ENCODE measurements at regions not wholly inside any gene's neighbourhood (a gene's known extent, or its start where the extent isn't known, plus 50 kb on each side); places are given as distances from the start of the nearest gene placed in this dataset.
A peak's percentile ranks its signal among the peaks of the same experiment; 100 is the strongest.
"Not testable (repeated sequence)": the region's sequence is repeated elsewhere in the genome, so short reads cannot be mapped to it uniquely, and the experiment has no call there.

DNA sequence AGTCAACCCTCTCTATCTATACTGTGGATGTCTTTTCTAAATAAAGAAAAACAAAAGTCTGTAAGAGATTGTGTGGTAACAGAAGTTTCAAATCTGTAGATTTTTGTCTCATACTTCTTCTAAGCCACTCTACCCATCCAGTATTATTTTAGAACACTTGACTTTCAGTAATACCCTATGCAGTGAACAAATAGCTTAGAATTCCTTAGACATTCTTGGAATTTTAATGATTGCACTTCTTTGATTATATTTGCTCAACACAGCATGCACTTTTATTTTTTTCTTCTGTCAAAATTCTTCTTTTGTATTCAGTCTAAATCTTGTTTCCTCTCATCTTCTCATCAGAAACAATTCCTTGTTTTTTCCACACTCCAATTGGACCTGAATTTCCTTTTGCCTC is 1080.2 kb downstream of the SUCLG1 start:
- no peak for DNase-seq (ENCODE audit: low read depth)

DNA sequence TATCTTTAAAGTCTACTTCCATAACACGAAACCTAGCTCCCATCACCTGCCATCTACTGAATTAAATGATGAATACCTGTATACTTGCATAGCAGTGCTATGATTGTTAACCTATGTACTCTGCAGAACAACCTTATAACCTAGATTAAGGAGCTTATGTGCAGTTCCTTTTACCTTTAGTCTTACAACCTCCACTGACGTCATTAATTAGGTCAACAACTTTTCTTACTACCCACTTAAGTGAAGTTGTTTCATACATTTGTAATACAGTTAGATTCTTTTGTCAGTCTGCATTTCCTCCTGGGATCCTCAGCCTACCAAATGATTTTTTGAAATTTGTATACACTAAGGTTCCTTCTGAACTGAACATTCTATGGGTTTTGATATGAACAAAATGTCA is 1082.3 kb downstream of the SUCLG1 start:
- no peak for DNase-seq (ENCODE audit: low read depth)

DNA sequence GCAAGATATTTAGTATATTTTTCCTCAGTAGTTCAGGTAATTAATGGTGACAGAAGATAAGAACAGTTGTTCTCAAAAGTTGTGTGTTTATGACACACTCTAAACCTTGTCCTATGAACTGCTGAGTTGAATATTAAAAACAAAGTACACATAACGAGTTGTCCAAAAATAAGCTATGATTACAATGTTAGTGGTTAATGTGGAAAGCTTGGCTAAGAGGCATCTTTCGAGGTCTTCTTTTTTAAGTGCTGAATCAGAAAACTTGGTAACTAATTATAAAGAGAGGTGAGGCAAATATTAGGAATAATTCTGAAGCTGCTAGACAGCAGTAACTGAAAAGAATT is 1088.7 kb downstream of the SUCLG1 start:
- DNase-seq (ENCODE audit: low read depth): no peak

DNA sequence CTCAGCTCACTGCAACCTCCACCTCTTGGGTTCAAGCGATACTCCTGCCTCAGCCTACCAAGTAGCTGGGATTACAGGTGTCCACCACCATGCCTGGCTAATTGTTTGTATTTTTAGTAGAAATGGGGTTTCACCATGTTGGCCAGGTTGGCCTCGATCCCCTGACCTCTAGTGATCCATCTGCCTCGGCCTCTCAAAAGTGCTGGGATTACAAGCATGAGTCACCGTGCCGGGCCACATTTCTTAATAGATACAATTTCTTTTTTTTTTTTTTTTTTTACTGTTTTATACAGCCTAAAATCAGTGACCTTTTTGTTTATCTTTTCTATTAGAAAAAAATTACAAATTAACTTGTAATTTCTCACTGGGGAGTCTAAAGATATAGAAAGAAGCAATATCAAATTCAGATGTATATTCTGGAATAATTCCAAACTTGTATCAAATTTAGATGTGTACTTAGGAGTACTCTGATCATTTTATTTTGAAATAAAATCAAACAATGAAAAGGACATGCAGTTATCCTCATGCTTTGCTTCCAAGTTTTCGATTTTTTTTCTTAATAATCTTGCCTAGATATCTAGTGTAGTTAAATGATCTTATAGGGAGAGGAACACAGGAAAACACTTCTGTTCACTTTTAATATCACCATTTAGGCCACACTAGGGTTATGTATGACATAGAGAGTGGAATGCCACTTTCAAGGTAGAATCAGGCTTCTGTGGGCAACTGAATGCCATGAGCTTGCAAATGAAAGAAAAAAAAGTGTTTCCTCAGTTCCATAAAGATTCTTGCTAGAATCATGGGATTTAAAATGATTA is 1089.3 kb downstream of the SUCLG1 start:
- DNase-seq (ENCODE audit: low read depth): no peak

DNA sequence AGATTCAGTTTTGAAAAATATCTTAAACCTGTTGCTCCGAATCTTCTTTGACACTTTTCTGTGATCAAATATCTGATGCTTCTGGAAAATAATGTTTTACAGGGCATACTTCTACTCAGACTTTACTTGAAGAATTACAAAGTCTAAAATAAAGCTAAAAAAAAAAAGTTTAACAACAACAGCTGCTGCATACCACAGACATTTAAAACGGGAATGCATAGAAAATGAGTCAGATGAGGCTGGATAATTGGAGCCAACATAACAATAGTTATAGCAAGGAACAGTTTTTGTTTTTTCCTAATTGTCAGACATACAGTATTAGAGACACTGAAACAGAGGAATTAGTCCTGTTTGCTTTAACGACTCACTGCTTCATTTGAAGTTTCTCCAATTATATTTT is 1090.2 kb downstream of the SUCLG1 start:
- no peak for DNase-seq (ENCODE audit: low read depth)

DNA sequence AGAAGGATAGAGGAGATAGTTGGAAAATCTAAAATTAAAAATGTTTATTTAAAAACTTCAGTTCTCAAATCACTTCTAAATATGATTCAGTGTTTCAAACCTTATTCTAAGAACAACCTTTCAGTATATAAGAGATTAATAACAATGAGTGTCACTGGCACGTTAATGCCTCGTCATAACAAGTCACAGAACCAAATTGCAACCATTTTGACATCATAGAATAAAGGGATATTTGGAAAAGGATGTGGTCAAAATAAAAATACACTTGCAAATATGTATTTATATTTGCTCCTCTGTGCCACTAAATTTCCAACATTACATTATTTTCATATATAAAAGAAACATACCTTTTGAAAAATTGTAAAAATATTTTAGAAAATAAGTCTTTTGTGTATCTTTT is 1090.6 kb downstream of the SUCLG1 start:
- DNase-seq (ENCODE audit: low read depth): no peak

DNA sequence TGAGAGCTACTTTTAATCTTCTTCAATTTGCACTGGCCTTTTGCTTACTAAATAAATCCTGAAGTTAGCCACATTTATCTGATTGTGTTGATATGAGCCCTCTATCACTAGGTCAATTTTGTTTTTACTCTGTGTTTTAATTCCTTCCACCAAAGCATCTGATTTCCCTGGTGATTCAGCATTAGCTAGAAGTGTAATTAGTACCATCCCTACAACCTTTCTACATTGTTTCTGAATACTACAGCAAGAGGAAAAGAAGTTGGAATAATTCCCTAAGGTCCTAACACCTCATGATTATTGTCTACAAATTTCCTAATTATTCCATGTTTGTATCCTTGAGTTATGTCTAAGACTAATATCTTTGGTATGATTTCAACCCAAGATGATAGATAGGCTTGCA is 1093.6 kb downstream of the SUCLG1 start:
- DNase-seq (ENCODE audit: low read depth): no peak

DNA sequence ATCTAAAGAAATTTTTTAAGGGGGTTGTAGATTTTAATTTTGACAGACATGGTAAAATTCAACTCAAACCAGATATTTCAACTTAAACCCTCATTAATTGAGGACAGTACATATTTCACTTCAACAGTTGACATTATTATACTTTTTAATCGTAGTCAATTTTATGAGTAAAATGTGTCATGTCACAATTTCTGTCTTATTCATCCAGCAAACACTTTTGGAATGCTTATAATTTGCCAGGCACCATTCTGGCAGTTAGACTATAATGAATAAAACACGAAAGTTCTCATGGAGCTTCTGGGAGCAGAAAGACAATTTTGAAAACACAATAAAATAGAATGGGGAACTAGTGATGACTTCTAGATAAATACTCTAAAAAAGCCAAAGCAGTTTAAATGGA is 1094.8 kb downstream of the SUCLG1 start:
- DNase-seq (ENCODE audit: low read depth): peak; percentile 85

DNA sequence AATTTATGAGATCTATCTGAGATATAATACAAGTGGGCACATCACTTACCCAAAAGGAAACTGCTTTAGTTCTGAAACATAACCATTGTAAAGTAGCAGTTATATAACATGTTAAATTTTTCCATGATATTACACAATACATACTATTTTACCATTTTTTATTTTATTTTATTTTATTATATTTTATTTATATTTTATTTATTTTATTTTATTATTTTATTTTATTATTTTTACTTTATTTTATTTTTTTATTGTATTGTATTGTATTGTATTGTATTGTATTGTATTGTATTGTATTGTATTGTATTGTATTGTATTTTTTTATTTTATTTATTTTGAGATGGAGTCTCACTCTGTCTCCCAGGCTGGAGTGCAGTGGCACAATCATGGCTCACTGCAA is 1095.9 kb downstream of the SUCLG1 start:
- not testable (repeated sequence) for DNase-seq (ENCODE audit: low read depth)

DNA sequence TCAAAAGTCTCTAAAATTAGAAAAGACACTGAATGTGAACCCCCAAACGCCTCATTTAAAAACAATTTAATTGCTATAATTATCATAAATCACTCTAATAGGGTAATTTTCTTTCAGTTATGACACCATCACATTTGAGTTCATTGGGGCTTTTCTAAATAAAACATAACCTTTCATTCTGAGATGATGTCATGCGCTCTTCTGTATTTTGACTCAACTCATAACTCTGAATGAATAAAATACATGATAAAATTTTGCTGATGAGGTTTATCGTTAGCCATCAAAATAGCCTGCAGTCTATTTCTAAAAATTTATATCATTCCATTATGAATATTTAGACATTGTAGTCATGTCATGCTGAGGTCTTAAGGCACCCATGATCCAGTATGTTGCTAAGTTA is 1099.7 kb downstream of the SUCLG1 start:
- no peak for DNase-seq (ENCODE audit: low read depth)

DNA sequence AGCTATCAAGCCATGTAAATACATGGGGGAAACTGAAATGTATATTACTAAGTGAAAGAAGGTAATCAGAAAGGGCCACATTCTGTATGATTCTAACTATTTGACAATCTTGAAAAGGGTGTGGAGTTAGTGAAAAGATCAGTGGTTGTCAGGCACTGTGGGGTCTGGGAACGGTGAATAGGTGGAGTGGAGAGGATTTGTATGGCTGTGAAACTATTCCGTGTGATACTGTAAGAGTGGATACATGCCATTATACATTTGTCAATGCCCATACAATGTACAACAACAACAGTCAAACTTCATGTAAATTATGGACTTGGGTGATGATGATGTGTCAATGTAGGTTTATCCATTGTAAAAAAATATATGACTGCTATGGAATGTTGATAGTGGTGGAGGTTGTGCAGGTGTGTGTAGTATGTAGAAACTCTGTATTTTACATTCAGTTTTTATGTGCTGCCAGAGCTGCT is 1116.2 kb downstream of the SUCLG1 start:
- DNase-seq (ENCODE audit: low read depth): no peak

DNA sequence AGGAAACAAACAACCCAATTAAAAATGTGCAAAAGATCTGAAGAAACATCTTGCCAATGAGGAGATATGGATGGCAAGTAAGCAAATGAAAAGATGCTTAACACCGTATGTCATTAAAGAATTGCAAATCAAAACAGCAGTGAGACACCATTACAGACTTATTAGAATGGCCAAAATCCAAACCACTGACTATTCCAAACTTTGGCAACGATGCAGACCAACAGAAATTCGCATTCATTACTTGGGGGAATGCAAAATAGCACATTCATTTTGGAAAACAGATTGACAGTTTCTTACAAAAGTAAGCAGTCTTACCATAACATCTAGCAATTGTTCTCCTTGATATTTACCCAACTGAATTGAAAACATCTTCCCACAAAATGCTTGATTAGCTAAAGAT is 1118.7 kb downstream of the SUCLG1 start:
- no peak for DNase-seq (ENCODE audit: low read depth)

DNA sequence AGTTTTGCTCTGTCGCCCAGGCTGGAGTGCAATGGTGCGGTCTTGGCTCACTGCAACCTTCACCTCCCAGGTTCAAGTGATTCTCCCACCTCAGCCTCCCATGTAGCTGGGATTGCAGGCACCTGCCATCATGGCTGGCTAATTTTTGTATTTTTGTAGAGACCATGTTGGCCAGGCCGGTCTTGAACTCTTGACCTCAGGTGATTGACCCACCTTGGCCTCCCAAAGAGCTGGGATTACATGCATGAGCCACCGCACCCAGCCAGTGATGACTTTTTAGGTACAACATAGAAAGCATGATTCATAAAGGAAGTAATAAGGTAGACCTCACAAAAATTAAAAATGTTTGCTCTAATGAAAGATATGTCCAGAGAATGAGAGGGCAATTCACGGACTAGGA is 1119.1 kb downstream of the SUCLG1 start:
- DNase-seq (ENCODE audit: low read depth): not testable (repeated sequence)

DNA sequence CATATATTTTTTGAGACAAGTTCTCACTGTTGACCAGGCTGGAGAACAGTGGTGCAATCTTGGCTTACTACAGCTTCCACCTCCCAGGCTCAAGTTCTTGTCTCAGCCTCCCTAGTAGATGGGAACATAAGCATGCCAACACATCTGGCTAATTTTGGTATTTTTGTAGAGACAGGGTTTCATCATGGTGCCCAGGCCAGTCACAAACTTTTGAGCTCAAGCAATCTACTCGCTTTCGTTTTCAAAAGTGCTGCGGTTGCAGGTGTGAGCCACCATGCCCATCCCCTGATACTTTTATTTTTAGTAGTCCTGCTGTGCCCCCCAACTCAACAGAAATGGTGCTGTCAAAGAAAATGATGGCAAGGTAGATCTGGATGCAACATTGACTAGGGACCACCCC is 1127.3 kb downstream of the SUCLG1 start:
- DNase-seq (ENCODE audit: low read depth): no peak

DNA sequence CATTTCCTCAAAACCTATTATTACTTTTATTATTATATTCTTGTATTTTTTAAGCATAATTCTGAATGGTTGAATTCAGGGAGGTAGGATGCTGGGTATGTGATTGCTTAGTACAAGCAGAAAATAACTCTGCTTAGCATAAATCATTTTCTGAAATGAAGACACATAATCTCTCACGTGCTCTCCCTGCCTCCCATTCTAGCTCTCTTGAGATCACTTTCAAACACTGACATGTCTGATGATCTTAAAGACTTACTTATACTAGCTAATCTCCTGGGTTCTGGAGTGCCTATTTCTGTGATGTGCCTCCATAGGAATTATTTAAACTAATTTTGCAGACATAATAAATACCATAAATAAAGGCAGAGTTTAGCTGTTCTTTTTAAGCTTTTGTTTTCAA is 1136.0 kb downstream of the SUCLG1 start:
- no peak for DNase-seq (ENCODE audit: low read depth)

DNA sequence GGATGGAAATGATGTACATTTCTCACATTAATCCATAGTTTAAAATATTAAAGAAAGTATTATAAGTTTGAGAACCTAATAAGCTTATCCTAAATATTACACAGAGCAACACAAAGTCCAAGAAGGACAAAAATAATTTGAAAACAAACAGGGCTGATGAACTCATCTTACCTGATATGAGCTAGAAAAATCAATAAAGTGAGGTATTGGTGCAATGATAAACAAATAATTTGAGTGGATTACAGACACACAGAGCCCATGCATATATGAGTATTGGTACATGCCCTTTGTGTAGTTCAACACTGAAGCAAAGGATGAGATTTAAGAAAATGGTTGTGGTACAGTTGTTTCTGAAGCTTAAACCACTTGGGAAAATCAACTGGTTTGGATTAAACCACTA is 1139.0 kb downstream of the SUCLG1 start:
- no peak for DNase-seq (ENCODE audit: low read depth)

DNA sequence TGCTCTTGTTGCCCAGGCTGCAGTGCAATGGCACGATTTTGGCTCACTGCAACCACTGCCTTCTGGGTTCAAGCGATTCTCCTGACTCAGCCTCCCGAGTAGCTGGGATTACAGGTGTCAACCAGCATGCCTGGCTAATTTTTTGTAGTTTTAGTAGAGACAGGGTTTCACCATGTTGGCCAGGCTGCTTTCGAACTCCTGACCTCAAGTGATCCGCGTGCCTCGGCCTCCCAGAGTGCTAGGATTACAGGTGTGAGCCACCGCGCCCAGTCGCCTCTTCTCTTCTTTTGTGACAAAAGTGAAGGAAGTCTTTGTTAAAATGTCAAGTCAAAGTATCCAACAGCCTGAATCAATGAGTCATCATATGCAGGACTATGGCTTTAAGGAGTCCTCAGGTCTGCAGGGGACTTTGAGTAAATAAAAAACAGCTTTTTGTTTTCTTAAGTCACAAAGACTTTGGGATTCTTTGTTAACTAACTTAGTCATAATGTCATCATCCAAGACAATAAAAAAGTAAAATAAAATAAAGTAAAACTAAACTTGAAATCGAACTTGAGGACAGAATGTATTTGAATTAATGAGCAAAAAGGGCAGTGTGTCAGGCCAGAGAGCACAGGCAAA is 1153.2 kb downstream of the SUCLG1 start:
- DNase-seq (ENCODE audit: low read depth): no peak

DNA sequence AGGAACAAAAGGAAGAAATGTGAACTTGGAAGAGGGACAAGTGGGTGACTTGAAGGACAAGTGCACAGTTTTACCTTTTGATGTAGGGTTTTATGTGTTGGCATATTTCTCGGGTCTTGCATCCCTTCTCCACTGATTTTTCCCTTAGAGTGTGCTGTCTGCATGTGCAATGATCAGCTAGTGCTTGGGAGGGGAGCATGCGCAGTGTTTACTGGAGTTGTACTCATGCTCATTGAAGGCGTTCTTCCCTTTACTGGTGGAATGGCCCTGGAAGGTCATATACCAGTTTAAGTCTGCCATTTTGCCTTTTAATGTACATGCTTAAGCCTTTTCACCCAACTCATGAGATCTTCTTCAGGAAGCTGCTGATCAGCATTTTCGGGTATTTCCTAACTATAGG is 1168.0 kb downstream of the SUCLG1 start:
- DNase-seq (ENCODE audit: low read depth): no peak

DNA sequence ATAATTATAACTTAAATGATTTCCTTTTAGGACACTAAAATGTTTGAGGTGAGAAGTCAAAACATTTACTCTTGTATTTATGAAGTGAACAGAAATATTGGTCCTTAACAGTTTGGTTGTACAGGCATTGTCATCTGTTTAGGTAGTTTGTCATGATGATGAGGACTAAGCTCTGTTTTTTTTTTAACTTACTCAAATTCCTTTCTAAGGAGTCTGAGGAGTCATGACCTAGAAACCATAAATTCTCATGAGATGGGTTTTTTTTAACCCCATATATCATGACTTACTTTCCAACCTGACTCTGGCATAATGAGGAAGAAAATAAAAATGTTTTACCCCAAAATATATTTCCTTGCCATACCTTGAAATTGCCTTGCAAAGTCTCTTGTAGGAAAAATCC is 1176.2 kb downstream of the SUCLG1 start:
- DNase-seq (ENCODE audit: low read depth): no peak

DNA sequence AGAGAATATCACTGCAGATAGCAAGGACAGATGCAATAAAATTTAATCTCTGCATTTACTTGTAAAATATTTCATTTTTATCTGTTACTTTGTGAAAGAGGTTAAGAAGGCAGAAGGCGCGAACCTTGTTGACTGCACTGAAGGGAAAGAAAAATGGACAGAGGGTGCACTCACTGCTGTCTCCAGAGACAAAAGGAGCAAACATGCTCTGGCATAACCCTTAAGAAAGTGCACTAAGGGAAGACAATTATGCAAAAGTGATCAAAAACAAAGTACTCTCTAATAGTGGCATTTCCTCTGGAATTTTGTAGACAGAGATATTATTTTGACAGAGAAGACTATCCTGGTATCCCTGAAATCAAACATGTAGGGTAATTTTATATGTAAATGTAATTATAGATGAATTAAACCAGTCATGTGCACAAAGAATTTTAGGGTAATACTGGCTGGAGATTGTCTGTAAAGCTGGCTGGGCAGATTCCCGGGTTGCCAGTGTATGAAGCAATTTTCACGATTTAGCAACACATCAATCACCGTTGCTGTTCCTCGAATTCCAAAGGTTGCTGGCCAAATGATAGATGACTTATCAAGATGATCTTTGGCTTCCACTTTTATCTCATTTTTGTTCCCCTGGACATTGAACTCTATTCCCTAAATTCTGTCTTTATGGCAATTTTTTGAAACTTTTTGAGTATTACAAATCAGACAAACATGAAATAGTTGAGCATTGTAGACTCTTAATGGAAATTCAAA is 1176.9 kb downstream of the SUCLG1 start:
- no peak for DNase-seq (ENCODE audit: low read depth)

DNA sequence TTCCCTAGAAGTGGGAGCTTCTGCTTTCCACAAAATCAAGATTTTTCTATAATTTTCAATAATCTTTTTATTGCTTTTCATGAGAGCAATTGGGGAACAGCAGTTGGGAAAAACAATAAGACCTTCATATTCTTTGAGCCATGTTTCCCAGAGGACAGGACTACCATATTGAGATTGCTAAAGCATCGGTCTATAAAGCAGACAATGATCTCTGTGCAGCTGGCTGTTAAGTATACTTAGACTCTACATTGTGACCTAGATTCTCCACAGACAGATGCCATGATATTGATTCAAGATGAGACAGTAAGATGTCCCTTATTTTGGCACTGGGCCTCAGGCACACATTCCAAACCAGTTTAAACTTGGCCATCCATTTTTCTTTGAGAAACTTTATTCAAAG is 1178.7 kb downstream of the SUCLG1 start:
- no peak for DNase-seq (ENCODE audit: low read depth)

DNA sequence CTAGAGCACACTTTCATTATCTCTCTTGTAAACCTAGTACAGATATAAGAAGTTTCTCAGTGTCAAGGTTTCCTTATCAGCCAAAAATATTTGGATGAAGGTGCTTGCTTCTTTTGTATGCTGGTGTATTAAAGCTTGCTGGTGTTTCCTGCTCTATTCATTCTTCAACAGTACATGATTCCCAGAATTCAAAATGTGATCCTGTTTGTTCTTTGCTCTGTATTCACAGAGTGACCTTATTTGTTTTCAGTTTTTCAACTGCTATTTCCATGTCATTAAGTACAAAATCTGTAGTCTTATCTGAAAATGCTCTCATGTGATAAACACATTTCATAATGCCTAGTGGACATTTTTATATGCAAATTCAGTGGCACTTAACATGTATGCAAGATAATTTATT is 1185.8 kb downstream of the SUCLG1 start:
- DNase-seq (ENCODE audit: low read depth): no peak

DNA sequence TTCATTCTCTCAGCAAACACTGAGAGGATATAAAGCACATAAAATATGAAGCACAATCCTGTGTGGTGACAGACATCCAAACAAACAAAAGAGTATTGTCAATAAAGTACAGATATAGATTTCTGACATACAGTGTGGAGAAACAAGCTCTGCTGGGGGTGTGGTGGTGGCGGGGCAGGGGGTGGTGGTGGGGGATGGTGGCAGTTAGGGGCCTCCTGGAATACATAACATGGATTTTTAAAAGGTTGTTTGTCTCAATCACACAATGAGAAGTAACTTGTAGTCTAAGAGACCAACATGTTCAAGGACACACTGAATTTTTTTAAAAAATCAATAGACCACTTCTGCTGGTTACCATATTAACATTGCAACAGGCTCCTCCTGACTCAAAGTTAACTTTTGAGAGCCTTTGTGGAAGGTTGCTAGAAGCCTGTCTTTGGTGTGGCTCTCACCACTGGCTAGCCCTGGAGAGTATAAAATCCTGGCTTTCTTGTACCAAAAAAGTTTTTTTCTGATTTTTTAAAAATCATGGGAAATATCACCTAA is 1197.4 kb downstream of the SUCLG1 start:
- no peak for DNase-seq (ENCODE audit: low read depth)
